Epidermal melanocyte (primary cell): ENCODE measurements at regions not wholly inside any gene's neighbourhood (a gene's known extent, or its start where the extent isn't known, plus 50 kb on each side); places are given as distances from the start of the nearest gene placed in this dataset.

ENCODE experiments used
- DNase-seq: peaks from one replicate; pipeline ENCODE4 v3.0.0; 2011; ENCODE audit warnings: low spot score; ENCODE audit not compliant: insufficient read length

- no peak for DNase-seq
Measured at GRCh38 chr2:56613254-56613653, 429.5 kb downstream of the CCDC85A start.

GRCh38 chr2:56613920-56614319 lies 430.1 kb downstream of the CCDC85A start:
- no peak for DNase-seq

GRCh38 chr2:56615760-56616159 lies 432.0 kb downstream of the CCDC85A start:
- DNase-seq: no peak

- DNase-seq: no peak
Measured at GRCh38 chr2:56624181-56624580, 440.4 kb downstream of the CCDC85A start.

GRCh38 chr2:56626927-56627326 lies 443.1 kb downstream of the CCDC85A start:
- DNase-seq: no peak

- DNase-seq: no peak
Measured at GRCh38 chr2:56630286-56630685, 446.5 kb downstream of the CCDC85A start.

GRCh38 chr2:56647997-56648396 lies 464.2 kb downstream of the CCDC85A start:
- no peak for DNase-seq

- DNase-seq: no peak
Measured at GRCh38 chr2:56648802-56649201, 465.0 kb downstream of the CCDC85A start.

- DNase-seq: no peak
Measured at GRCh38 chr2:56654936-56655335, 471.1 kb downstream of the CCDC85A start.

GRCh38 chr2:56656826-56657225 lies 473.0 kb downstream of the CCDC85A start:
- no peak for DNase-seq

GRCh38 chr2:56666777-56667176 lies 483.0 kb downstream of the CCDC85A start:
- no peak for DNase-seq

- no peak for DNase-seq
Measured at GRCh38 chr2:56671973-56672569, 488.3 kb downstream of the CCDC85A start.

GRCh38 chr2:56674084-56674483 lies 490.3 kb downstream of the CCDC85A start:
- DNase-seq: no peak

- DNase-seq: no peak
Measured at GRCh38 chr2:56676966-56677365, 493.2 kb downstream of the CCDC85A start.

GRCh38 chr2:56680971-56681631 lies 497.3 kb downstream of the CCDC85A start:
- no peak for DNase-seq

- DNase-seq: no peak
Measured at GRCh38 chr2:56681659-56682396, 498.0 kb downstream of the CCDC85A start.

GRCh38 chr2:56682397-56682760 lies 498.6 kb downstream of the CCDC85A start:
- DNase-seq: no peak

GRCh38 chr2:56684327-56684726 lies 500.5 kb downstream of the CCDC85A start:
- DNase-seq: no peak

GRCh38 chr2:56685205-56685604 lies 501.4 kb downstream of the CCDC85A start:
- no peak for DNase-seq

- no peak for DNase-seq
Measured at GRCh38 chr2:56687169-56687568, 503.4 kb downstream of the CCDC85A start.

GRCh38 chr2:56688661-56689060 lies 504.9 kb downstream of the CCDC85A start:
- no peak for DNase-seq

GRCh38 chr2:56693501-56693900 lies 509.7 kb downstream of the CCDC85A start:
- DNase-seq: no peak

GRCh38 chr2:56703001-56703400 lies 519.2 kb downstream of the CCDC85A start:
- no peak for DNase-seq
